NCI-H226 (cell line): ENCODE measurements at regions not wholly inside any gene's neighbourhood (a gene's known extent, or its start where the extent isn't known, plus 50 kb on each side); places are given as distances from the start of the nearest gene placed in this dataset.

ENCODE experiments used
- DNase-seq: peaks from one replicate; pipeline ENCODE4 v3.0.0-alpha.2; 2015

DNA sequence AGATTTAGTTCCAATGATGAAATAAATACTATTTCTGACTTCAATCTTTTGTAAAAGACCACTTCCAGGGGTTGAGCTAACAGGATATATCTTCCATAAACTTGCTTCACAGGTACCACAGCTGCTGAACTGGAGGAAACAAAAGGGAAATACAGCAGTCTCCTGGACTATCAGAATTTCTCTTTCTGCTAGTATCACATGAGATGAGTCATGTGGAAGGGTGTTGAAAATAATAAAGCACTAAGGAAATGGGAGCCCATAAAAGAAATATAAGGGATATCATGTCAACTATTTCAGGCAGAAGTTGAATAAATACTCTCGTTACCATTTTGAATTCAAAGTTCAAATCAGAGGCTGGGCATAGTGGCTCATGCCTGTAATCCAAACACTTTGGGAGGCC lies 250.3 kb upstream of the NFE2L3 start:
- no peak for DNase-seq

DNA sequence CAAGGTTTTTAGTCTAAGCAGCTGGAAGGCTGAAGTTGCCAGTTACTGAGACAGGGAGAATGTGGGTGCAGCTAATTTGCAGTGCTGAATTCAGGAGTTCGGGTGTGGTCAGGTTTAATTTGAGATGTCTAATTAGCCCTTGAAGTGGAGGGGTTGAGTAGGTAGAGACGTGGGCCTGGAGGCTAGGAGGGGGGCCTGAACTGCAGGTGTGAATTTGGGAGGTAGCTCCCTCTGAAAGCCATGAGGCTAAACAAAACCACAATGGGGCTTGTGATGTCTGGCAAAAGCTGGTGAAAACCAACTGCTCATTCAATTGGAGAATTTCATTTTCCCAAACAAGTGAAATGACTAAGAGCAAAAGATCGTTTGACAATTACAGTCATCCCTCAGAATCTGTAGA lies 246.0 kb upstream of the NFE2L3 start:
- no peak for DNase-seq

DNA sequence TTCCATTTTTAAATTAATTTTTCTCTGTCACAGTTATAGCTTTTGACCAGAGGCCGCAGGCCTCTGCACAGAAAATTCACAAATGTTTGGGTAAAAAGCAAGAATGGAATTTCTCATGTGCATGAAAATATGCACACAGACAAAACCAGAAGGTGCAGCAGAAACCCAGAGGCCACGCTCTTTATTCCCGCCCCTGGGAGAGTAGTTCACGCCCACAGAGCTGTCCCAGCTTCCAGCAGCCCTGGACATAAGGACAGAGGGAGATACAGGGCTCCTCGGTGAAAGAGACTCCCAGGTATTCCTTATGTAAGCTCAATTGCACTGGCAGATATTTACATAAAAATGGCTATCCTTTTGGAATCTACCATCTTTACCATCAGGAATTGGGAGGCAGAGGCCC lies 245.2 kb upstream of the NFE2L3 start:
- DNase-seq = no peak

DNA sequence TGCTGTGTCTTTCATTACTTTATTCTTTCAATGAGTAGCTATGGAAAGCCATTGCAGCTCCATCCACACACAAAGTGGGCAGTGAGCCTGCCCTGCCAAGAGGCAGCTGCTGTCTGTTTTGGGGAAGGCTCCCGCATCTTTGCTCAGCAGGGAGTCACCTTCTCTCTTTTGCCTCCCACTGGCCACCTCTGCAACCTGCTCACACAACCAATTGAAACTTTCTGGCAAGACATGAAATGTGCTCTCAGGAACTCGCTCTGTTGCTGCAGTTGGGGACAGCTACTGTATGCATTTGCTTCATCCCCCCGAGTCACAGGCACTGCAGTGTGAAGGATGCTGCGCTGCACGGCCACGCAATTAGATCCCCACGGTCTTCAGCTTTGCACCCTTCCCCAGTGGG lies 244.8 kb upstream of the NFE2L3 start:
- DNase-seq = no peak

DNA sequence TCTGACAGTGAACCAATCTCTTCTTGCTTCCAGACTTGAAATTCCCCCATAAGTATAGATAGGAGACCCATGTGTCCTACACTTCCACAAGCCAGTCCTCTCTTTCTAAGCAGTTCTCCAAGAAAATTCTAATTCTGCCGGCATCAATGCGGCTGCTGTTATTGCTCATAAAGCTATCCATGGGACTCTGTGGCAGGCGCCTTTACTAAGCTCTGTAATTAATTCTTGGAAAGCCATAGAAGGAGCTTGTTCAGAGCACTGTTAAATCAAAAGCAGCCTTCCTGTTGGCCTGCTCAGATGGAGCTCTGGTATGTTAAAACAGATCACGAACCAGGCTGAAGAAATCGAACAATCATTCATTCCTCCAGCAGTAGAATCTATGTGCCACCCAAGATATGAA lies 244.3 kb upstream of the NFE2L3 start:
- DNase-seq = no peak

DNA sequence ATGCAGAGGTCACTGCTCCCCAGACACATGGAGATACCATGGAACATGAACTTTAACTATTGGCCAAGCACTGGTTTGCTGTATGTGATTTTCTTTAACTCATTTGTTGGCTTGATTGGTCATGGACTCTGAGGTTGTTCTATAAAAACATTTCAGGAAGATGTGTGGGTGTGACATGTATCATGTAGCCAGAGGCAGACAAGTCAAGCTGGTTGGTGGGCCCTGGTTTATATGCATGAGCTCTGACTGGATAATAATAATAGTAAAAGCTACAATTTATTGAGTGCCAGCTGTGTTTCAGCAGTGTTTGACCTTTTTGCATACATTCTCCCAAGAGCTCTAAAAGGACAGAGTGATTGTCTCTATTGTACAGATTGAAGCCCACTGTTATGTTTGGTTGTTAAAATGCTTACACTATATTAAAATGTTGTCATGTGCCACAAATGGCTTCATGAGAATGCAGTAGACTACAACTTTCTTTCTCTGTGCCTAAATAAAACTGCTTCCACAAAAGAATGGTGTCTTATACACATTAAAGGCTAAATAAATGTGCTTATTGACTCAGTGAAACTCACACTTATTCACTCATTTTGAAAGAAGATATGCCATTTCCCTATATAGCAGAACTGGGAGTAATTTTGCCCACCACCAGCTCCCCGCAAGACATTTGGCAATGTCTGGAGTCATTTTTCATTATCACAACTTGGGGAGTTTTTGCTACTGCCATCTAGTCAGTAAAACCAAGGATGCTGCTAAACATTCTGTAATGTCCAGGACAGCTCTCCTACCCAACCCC lies 243.6 kb upstream of the NFE2L3 start:
- no peak for DNase-seq

DNA sequence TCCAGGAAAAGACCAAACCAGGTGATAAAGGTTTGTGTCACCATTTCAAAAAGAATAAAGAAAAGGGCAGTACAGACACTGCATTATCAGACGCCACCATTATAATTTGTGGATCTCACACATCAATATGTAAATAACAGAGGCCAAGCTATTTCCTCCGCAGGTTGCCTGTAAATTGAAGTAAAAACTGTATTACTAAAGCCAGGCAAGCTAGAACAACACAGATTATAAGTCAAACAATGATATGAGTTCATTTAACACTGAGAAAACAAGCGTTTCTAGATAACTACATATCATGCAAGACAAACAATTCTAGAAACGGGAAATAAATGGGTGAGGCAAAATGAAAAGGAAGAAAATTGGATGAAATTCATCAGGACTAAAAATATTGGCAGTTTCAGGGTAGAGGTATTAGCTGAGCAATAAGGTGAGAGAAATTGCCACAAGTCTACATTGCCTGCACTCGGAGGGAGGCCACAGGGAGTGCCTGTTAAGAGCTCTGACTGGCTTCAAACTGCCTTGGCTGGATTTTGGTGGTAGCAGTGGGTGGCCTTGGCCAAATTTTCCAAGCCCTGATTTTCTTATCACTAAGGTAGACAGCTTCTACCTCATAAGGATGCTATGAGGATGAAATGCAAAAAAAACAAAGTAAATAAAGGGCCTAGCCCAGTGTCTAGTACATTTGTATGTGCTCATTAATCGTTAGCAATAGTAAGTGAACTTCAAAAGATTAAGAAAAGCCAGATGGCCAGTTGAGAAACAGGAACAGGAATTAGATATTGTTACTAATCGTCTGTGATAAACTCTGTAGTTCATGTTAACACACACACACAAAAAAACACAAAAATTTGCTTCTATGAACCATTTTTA lies 240.0 kb upstream of the NFE2L3 start:
- no peak for DNase-seq

DNA sequence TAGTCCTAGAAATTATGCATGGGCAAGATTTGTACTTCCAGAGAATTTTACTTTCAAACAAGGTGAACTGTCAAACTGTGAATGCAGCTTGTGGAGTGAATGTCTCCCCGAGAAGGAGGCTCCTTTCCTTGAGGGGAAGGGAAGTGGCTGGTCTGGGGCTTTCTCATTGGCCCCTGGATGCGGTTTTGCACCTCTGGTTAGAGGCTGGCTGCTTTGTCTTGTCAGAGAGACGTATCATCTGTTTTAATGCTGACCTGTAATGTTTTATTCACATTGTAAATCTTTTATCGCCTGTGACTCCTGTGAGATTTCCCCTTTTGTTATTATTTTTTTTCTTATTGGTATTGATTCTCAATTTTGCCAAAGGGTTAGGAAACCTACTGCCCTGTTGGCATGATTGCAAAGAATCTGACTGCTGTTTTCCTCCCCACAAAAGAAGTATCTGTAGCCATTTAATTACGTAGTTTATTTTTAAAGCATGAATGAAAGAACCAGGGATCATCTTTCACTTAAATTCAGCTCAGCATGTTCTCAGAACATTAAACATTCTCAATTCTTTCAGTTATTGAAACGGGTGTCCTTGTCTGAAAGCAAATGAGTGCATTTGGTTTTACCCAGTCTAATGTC lies 238.3 kb upstream of the NFE2L3 start:
- DNase-seq = no peak

DNA sequence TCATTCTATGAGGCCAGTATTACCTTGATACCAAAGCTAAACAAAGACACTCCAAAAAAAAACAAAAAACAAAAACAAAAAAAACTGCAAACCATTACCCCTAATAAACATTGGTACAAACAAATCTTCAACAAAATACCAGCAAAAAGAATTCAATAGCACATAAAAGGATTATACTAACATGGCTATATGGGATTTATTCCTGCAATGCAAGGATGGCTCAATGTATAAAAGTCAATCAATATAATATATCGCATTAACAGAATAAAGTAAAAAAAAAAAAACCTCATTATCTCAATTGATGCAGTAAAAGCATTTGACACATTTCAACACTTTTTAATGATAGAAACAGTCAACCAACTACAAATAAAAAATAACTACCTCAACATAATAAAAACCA lies 233.3 kb upstream of the NFE2L3 start:
- DNase-seq = no peak

DNA sequence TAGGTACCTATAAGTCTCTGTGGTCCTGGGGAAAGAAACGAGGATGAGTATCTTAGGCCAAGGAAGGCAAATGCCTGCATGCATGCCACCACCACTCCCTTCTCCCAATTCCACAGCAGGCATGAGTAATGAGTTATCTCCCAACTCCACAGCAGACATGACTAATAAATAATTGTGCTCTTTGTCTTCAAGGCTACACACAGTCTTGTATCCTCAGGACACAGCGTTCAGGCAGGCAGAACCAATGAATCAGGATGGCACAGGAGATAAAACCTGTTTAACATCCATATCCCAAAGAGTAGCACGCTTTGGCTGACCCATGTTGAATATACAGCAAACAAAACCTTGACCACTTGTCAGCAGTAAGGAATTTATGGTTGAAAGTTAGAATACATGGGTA lies 229.7 kb upstream of the NFE2L3 start:
- DNase-seq = no peak

DNA sequence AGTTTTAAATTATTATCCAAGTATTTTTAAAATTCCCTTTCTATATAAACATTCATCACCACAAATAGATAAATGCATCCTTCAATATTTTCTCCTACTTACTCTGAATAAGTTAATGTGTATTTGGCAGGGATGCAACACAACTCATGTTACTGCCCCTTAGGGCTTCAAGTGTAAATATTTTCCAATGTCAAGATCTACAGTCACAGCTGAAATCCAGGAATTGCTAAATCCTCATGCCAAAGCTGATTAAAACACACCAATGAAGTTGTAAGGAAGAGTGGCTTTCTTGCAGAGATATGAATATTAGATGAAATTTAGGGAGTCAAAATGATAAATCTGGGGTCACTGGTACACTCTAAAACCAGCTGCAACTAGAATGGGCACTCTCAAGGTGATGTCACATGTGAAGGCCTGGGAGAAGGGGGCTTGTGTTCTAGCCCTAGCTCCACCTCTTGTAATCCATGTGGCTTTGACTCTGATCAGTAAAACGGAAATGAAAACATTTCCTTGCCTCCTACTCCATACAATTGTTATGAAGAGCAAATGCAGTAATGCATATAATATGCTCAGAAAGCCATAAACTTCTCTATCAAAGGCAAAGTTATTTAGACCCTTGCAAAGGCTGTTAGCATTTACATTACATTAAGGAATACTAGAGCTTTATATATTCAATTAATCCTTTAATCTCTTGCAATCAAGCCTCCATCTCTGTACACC lies 228.1 kb upstream of the NFE2L3 start:
- no peak for DNase-seq

DNA sequence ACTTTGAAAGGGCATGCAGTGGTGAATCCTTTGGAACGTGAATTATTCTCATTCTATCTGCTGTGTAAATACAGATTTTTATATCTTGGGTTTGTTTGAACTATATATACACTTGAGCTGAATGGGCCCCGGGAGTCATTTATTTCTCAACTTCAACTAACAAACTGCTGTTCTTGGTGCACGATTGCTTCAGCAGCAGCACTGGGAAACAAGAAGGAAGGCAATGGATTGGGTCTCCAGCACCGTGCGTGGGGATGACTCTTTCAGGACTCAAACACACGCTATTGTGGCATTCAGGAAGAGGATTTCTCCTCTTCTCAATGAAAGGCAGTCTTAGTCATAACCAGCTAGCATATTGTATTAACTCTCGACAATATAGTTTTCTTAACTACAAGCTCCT lies 226.0 kb upstream of the NFE2L3 start:
- peak; percentile 79 for DNase-seq

DNA sequence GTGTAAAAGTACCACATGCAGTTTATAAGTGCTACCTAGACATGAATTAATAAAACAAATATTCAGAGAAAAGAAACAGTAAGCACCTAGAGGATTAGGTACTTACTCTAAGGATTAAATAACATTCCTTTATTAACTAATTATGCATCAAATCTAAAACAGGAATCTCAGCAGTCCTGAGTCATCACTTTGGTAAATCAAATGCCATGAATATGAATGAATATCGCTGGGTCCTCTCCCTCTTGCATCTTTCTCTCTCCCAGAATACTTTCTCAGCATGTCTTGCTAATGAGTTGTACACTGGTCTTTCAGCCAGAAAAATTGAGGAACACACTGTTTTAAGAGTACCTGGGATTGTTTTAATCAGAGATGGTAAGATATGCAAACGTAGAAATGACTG lies 225.5 kb upstream of the NFE2L3 start:
- DNase-seq = no peak

DNA sequence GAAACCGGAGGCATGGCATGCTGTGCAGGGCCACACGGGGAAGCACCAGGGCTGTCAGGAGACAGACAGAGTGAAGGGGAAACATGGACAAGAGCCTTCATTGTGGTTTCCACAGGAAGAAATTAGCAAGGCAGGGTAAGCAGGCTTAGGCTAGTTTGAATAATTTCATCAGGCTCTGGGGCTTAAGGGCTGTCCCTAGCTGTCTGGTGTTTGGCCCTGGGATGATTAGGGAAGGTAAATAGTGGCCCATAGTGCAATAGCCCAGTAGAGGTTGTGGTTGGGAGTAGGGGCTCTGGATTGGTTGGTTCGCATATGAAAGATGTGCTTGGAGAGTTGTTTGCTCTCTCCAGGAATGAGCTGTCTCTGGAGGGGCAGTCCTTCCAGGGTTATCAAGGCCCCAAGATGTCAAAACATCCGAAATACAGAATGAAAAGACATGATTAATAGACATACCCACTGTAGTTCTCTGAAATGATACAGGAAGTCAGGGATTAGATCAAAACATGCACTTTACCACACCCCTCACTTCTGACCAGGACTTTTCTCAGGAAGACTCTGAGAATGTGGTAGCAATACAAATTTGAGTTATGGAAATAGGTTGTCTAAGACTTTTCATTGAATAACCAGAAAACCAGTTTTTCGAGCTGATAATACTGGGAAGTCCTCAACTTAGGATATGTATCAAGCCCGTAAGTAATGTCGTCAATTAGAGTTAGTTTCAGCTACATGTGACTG lies 224.9 kb upstream of the NFE2L3 start:
- no peak for DNase-seq

DNA sequence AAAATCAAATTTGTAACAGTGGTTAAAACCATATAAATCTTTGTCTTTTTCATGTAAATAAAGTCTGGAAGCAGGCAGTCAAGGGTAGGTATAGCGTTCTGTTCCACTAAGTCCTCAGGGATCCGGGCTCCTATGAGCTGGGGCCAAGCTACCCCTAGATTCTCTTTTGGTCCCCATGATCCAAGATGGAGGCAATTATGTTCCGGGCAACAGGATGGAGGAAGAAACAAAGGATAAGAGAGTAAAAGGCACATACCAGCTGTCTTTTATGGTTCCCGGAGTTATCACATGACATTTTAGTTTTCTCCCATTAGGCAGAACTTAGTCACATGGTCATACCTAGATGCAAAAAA lies 224.4 kb upstream of the NFE2L3 start:
- DNase-seq = no peak

DNA sequence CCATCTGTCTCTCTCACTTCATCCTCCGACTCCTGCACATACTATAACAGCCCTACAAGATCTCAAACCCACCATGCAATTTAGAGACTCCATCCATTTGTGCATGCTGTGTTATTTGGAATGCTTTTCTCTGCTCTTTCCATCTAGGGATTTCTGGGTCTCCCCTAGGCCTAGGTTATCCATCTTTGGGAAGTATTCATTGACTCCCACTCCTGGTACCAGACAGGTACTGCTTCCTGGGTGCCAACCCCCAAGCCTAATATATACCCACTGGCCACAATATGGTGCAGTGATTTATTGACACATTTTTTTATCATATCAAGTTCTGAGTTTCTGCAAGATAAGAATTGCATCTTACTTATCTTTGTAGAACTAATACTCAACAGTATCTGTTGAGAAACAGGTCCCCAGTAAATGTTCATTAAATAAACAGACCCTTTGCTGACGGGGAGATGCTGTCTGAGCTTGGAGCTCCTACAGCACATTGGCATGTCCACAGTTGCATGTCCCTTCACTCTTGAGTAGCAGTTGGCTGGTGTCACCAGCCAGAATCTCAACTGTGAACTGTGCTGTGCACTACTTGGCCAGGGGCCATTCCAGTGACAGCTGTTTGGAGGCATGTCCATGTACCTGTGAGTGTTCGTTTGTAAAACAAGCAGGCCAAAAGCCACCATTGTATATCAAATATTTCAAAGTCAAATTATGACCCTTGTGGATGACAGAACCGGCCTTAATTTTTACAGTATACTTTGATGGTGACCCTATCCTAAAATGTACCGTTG lies 223.3 kb upstream of the NFE2L3 start:
- no peak for DNase-seq

DNA sequence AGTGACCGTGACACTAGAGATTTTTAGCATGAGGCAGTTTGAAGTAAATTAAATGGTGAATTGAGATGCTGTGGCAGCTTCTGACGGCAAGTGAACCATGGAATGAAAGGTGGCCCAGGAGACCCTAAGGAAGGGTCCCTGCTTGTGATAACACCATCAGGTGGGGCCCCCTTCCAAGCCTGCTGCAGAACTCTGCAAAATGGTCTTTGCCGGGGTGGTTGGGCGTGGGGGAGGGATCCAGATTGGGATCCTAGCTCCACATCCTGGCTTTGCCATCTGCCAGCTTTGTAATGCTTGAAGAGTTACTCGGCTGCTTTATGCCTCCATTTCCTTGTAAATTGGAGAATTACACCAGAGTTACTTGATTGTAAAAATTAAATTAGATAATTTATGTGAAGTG lies 222.6 kb upstream of the NFE2L3 start:
- no peak for DNase-seq

DNA sequence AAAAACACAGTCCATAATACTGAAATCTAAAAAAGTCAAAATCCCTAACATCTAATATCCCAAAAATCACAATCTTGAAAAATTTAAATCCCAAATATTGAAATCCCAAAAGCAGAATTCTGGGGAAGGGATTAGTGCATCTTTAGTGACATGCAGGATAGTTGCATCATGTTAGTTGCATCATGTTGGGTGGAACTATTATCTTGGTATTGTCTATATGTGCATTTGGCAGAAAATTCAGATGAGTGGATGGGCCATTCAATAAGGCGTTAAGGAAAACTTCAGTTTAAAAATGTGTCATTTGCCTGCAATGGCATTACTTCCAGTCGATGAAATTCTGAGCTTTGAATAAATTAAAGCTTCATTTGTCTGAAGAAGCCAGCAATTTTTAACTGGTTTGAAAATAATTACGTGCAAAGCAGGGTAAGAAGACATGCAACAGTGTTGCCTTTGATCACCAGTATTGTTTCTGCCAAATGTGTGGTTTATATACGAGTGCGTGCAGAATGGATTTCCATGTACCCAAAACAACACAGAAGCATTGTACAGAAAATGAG lies 221.4 kb upstream of the NFE2L3 start:
- no peak for DNase-seq

DNA sequence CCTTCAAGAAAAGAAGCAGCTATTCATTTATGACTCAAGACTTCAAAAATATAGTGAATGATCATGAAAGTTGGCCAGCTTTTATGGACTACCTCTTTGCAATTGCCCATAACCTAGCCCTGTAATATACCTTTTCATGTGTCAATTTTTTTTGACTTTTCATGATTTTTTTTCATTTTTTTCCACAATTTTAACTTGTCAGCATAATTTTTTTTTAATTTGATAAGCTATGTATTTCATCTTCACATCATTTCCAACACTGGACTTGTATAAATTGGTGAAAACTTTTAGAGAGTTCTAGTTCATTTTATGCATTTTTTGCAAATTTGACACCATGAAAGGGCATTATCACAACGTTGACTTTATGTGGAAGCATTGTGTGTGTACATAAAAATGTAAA lies 220.8 kb upstream of the NFE2L3 start:
- no peak for DNase-seq

DNA sequence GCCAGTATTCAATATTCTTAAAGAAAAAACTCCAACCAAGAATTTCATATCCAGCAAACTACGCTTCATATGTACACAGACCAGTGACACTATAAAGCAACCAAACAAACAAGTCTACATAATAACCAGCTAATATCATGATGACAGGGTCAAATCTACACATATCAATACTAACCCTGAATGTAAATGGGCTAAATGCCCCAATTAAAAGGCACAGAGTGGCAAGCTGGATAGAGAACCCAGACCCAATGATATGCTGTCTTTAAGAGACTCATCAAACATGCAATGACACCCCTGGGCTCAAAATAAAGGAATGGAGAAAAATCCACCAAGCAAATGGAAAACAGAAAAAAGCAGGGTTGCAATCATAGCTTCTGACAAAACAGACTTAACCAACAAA lies 218.1 kb upstream of the NFE2L3 start:
- DNase-seq = no peak

DNA sequence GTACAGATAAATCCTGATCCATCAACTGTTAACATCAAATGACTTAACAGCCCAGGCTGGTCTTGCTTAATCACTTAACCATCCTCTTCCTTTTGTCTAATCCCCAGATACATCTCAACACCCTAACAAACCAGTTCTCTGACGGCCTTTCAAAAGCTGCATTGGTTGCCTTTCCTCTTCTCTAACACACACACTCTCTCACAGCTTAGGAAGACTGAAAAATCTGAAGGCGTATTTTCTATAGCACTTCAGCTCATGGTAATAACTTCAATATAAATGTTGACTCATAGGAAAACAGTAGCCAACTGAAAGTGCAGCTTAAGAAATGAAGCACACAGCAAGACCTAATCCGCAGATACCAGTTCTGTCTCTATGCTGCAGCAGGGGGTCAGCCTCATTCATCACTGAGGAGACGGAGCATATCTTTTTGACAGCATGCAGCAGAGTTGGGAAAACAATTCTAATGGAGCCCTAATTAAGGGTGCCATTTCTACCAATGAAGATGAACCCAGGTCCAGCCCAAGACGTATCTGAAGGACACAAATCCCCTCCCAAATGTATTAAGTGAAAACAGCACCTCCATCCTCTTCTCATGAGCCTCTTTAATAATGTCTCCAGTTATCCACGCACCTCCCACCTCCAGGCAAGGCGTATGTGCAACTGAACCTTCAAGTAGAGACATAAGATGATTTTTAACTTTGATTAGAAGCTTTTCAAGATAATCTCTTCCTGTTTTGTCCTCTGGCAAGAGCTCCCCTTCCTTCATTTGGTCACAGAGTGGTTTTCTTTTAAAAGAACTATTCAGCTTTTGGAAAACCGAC lies 211.7 kb upstream of the NFE2L3 start:
- DNase-seq = no peak
